Activated CD8-positive, alpha-beta memory T cell treated with anti-CD3 and anti-CD28 coated beads, Interleukin-2, amount 10 ng/mL, durations not matched to agents 7 days and 5 days (primary cell): ENCODE measurements at regions not wholly inside any gene's neighbourhood (a gene's known extent, or its start where the extent isn't known, plus 50 kb on each side); places are given as distances from the start of the nearest gene placed in this dataset.

ENCODE experiments used
- ATAC-seq: fragments of 150-1000 bp; cut with Tn5 transposase; one replicate; pipeline ENCODE4 v1.10.0; 2021; ENCODE audit warnings: moderate library complexity
- CTCF ChIA-PET: fragments of 350-600 bp; sonication (Branson Sonifier 250); formaldehyde crosslinking; loops from one replicate; lab custom pipeline; 2021; ENCODE audit warnings: antibody characterized with exemption; lab: Charles Lee
- DNase-seq: peaks from one replicate; pipeline ENCODE4 v3.0.0-alpha.2; 2020
- H3K27ac Mint-ChIP-seq: one replicate; pipeline ENCODE4 v1.8.0; 2021; ENCODE audit warnings: mild to moderate bottlenecking, mixed read lengths
- H3K27me3 Mint-ChIP-seq: one replicate; pipeline ENCODE4 v1.8.0; 2021; ENCODE audit warnings: mixed read lengths
- H3K36me3 Mint-ChIP-seq: one replicate; pipeline ENCODE4 v1.8.0; 2021; ENCODE audit warnings: mild to moderate bottlenecking, mixed read lengths
- H3K4me1 Mint-ChIP-seq: one replicate; pipeline ENCODE4 v1.8.0; 2021; ENCODE audit warnings: mixed read lengths
- H3K4me3 Mint-ChIP-seq: one replicate; pipeline ENCODE4 v1.8.0; 2021; ENCODE audit warnings: mild to moderate bottlenecking, moderate library complexity, mixed read lengths
- H3K9me3 Mint-ChIP-seq: one replicate; pipeline ENCODE4 v1.8.0; 2022; ENCODE audit warnings: low read depth, mixed read lengths

DNA sequence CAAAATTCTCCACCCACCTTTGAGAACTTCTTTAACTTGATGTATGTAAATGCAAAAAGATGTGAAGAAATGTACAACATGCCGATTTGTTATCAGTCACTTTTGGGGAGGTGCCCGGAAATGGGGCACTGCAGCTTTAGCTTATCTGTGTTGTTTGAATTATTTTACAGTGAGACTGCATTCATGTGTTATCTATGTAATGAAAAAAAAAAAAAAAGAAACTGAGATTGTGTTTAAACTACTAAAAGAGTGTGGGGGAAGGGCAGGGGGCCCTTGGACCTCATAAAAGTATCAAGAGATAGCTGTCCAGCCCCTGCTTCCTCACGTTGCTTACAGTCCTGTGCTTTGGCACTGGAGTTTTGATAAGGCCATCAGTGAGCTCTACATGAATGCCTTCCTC lies 259.4 kb downstream of the STK31 start:
- H3K4me1 Mint-ChIP-seq, result no peaks in the 10 kb centered on the region
- ATAC-seq (no peak), DNase-seq (no peak)
- peaks cover 4% of the 10 kb centered on the region for H3K9me3 Mint-ChIP-seq
- H3K27me3 Mint-ChIP-seq, result no peaks in the 10 kb centered on the region
- CTCF ChIA-PET, result no interaction called here
- no peaks in the 10 kb centered on the region for H3K36me3 Mint-ChIP-seq
- no peak overlapping the region for H3K4me3 Mint-ChIP-seq
- no peak overlapping the region for H3K27ac Mint-ChIP-seq

DNA sequence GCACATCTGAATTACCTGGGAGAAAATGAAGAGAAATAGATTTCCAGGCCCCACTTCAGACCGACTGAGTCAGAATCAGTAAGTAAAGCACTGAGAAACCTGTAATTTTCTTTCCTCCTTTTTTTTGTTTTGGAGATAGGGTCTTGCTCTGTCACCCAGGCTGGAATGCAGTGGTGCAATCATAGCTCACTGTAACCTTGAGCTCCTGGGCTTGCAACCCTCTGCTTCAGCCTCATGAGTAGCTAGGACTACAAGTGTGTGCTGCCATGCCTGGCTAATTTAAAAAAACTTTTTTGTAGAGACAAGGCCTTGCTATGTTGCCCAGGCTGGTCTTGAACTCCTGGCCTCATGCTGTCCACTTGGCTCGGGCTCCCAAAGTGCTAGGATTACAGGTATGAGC lies 260.2 kb downstream of the STK31 start:
- DNase-seq (no peak), ATAC-seq (no peak)
- Mint-ChIP-seq H3K4me1 (no peaks in the 10 kb centered on the region), H3K36me3 (no peaks in the 10 kb centered on the region), H3K4me3 (no peak overlapping the region), H3K27me3 (no peaks in the 10 kb centered on the region), H3K27ac (no peak overlapping the region), H3K9me3 (peaks cover 4% of the 10 kb centered on the region)
- CTCF ChIA-PET, result no interaction called here

DNA sequence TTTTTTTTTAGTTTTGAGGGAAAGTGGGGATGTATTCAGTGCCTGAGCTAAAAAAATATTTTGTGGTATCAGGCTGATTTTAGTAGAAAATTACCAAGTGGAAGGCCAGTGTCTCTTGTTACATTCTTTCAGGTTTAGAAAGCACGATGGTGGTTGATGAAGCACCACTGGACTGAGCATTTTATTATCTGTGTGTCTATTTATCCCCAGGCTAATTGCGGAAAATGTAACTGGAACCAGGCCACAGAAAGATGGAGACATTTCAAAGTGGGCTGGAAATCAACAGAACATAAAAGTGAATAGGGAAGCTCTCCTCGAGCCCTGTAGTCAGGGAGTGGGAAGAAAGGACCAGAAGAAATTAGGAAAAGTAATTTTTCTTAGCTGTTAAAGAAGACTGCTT lies 261.0 kb downstream of the STK31 start:
- Mint-ChIP-seq H3K9me3 (peaks cover 4% of the 10 kb centered on the region), H3K4me3 (no peak overlapping the region), H3K36me3 (no peaks in the 10 kb centered on the region), H3K4me1 (no peaks in the 10 kb centered on the region), H3K27me3 (no peaks in the 10 kb centered on the region), H3K27ac (no peak overlapping the region)
- ATAC-seq (no peak), DNase-seq (no peak)
- CTCF ChIA-PET, result no interaction called here

DNA sequence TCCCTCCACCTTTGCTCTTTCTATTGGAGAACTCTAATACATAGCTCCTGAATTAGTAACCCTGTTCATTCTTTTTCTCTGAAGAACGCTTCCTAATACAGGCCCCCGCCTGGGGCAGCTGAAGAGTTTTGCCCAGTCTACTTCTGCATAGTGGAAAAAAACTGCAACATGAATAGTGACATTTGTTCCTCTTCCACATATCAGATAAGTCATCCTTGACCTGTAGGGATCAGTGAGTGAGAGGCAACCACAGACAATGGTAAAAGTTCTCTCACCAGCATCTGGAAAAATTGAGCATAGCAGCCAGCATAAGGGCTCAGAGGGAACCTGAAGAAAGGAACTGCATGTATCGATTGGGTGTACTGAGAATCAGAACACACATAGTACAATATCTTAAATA lies 262.0 kb downstream of the STK31 start:
- Mint-ChIP-seq H3K4me1 (no peaks in the 10 kb centered on the region), H3K27me3 (no peaks in the 10 kb centered on the region), H3K36me3 (no peaks in the 10 kb centered on the region), H3K9me3 (peaks cover 4% of the 10 kb centered on the region), H3K4me3 (no peak overlapping the region), H3K27ac (no peak overlapping the region)
- CTCF ChIA-PET, result no interaction called here
- ATAC-seq, result no peak
- no peak for DNase-seq

DNA sequence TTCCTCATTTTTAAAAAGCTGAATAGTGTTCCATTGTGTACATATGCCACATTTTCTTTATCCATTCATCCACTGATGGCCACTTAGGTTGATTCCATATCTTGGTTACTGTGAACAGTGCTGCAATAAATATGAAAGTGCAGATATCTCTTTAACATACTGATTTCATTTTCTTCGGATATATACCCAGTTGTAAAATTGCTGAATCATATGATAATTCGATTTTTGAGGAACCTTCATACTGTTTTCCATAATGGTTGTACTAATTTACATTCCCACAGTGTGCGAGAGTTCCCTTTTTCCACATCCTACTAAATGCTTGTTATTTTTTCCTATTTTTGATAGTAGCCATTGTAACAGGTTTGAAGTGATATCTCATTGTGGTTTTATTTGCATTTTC lies 263.2 kb downstream of the STK31 start:
- Mint-ChIP-seq H3K4me3 (no peak overlapping the region), H3K27me3 (no peaks in the 10 kb centered on the region), H3K9me3 (peaks cover 4% of the 10 kb centered on the region), H3K36me3 (no peaks in the 10 kb centered on the region), H3K27ac (no peak overlapping the region), H3K4me1 (no peaks in the 10 kb centered on the region)
- CTCF ChIA-PET, result no interaction called here
- no peak for DNase-seq
- ATAC-seq, result no peak

DNA sequence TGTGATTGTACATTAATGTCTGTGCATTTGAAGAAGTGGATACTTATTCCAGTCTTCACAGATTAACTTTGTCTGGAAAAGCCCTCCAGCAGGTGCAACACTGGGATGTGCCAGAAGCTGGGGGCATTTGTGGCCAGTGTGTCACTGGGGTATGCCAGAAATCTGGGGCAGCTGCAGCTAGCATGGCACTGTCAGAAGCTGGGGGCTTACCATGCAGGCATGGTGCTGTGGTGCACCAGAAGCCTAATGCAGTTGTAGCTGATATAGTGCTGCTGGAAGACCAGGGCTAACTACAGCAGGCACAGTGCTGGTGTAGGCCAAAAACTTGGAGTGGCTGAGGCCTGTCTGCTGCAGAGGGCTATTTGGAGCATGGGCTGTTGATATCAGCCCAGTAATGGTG lies 270.1 kb downstream of the STK31 start:
- DNase-seq (no peak), ATAC-seq (no peak)
- H3K4me3 Mint-ChIP-seq, result no peak overlapping the region
- no peaks in the 10 kb centered on the region for H3K4me1 Mint-ChIP-seq
- CTCF ChIA-PET, result interaction anchor here (1.2 kb wide), 1 partner anchor 56 kb away, joined by 3 read pairs; no protein-coding TSS in a partner anchor
- H3K9me3 Mint-ChIP-seq, result peaks cover 7% of the 10 kb centered on the region
- H3K27me3 Mint-ChIP-seq, result no peaks in the 10 kb centered on the region
- no peak overlapping the region for H3K27ac Mint-ChIP-seq
- no peaks in the 10 kb centered on the region for H3K36me3 Mint-ChIP-seq

DNA sequence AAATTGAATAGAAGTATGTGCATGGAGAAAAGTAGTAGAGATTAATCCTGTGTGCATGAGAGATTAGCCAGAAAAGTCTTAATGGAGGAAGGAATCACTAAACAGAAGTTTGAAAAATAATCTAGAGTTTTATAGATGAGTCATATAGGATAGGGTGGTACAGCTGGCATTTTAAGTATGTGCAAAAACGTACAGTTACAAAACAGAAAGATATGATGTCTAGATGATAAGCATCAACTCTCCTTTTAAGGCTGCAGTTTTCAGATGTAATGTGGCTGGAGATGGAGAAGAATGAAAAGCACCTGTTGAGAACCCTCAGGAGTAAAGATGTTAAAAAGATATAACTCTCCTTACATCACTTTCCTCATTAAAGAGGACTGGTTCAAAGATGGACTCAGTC lies 271.3 kb downstream of the STK31 start:
- no peak for ATAC-seq
- no peak overlapping the region for H3K27ac Mint-ChIP-seq
- H3K27me3 Mint-ChIP-seq, result no peaks in the 10 kb centered on the region
- H3K4me1 Mint-ChIP-seq, result no peaks in the 10 kb centered on the region
- no peak for DNase-seq
- H3K4me3 Mint-ChIP-seq, result no peak overlapping the region
- no peaks in the 10 kb centered on the region for H3K36me3 Mint-ChIP-seq
- peaks cover 7% of the 10 kb centered on the region for H3K9me3 Mint-ChIP-seq
- CTCF ChIA-PET, result no interaction called here

DNA sequence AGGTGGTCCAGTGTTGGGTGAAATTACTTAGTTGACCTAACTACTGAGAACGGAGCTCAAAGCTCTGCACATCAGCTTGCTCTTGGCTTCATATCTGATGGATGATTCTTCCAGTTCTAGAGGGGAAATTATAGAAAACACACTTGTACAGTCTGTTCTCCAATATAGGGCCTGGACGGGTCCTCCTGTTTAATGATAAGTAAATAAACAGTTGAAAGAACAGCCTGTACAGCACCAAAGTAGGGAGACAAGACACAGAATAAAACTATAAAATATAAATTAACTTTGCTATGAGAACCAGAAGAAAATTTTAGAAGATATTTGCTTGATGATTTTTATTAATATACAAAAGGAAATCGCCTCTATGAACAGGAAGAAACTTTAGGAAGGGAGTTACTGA lies 271.7 kb downstream of the STK31 start:
- peaks cover 7% of the 10 kb centered on the region for H3K9me3 Mint-ChIP-seq

DNA sequence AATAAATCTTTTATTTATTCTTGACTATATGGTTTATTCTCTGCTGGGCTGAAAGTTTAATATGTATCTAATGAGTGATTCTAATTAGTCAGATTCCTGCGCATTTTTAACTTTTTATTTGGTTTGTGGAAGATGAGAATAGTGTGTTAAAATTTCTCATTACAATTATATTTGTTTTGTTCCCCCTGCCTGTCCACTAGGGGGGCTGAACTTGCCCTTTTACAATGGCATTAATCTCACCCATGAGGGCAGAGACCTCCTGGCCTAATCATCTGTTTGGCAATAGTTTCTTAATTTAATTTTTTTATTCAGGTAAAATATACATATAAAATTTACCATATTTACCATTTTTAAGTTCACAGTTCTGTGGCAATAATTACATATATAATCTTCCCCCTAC lies 278.5 kb upstream of the NPY start:
- Mint-ChIP-seq H3K9me3 (no peaks in the 10 kb centered on the region), H3K4me1 (no peaks in the 10 kb centered on the region), H3K27ac (no peak overlapping the region), H3K27me3 (no peaks in the 10 kb centered on the region), H3K36me3 (no peaks in the 10 kb centered on the region), H3K4me3 (no peak overlapping the region)
- CTCF ChIA-PET, result no interaction called here
- no peak for DNase-seq
- ATAC-seq, result no peak

More for the DNA sequence above, 271.7 kb downstream of the STK31 start:
- CTCF ChIA-PET, result no interaction called here
- ATAC-seq, result no peak
- H3K36me3 Mint-ChIP-seq, result no peaks in the 10 kb centered on the region
- H3K27me3 Mint-ChIP-seq, result no peaks in the 10 kb centered on the region
- no peak overlapping the region for H3K27ac Mint-ChIP-seq
- H3K4me1 Mint-ChIP-seq, result no peaks in the 10 kb centered on the region
- H3K4me3 Mint-ChIP-seq, result no peak overlapping the region
- no peak for DNase-seq

DNA sequence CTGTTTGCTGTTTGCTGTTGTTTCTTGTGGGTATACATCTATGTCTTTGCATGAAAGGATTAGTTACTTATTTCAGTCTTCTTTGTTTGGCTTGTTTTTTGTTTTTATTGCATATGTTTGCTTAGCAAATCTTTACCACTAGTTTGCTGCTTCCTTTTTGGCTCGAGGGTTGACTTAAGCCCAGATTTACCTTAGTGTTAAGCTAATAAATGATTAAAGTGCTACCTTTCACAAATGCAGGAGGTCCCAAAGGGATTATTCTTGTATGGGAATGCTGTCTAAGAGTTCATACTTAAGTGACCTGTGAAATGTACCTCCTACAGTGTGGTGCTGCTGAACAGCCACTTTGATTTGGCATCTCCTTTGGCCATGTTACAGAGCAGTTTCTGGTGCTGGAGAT lies 273.5 kb upstream of the NPY start:
- Mint-ChIP-seq H3K27me3 (no peaks in the 10 kb centered on the region), H3K36me3 (no peaks in the 10 kb centered on the region), H3K27ac (no peak overlapping the region), H3K9me3 (peaks cover 3% of the 10 kb centered on the region), H3K4me1 (no peaks in the 10 kb centered on the region), H3K4me3 (no peak overlapping the region)
- DNase-seq, result no peak
- CTCF ChIA-PET, result no interaction called here
- no peak for ATAC-seq

DNA sequence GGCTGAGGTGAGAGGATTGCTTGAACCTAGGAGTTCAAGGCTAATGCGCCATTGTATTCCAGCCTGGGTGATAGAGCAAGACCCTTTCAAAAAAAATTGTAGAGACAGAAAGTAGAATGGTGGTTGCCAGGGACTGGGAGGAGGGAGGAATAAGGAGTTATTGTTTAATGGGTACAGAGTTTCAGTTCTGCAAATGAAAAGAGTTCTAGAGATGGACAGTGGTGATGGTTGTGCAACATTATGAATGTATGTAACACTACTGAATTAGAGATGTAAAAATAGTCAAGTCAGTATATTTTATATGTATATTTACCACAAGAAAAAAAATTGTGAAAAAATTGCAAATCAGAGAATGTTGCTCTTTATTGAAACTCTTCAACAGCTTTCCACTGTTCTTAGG lies 266.5 kb upstream of the NPY start:
- CTCF ChIA-PET, result no interaction called here
- Mint-ChIP-seq H3K9me3 (peaks cover 3% of the 10 kb centered on the region), H3K27ac (no peak overlapping the region), H3K27me3 (no peaks in the 10 kb centered on the region), H3K36me3 (no peaks in the 10 kb centered on the region), H3K4me1 (no peaks in the 10 kb centered on the region), H3K4me3 (no peak overlapping the region)
- ATAC-seq (no peak), DNase-seq (no peak)

DNA sequence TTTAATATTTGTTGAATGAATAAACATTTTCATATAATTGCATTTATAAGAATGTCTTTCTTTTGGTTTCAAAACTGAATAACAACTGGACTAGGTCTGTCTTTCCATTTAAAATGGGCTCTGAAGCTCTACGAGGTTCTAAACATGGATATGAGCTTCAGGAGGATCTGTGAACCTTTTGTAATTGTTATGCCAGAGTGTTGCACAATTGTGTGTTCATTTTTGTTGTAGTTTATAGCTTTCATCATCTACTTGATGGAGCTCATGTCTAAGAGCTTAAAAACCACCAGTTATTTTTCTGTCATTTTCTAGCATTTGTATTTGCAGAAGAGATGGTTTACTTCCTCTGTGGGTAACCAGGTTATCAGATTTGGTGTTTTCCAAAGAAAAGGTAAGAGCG lies 265.7 kb upstream of the NPY start:
- CTCF ChIA-PET, result no interaction called here

DNA sequence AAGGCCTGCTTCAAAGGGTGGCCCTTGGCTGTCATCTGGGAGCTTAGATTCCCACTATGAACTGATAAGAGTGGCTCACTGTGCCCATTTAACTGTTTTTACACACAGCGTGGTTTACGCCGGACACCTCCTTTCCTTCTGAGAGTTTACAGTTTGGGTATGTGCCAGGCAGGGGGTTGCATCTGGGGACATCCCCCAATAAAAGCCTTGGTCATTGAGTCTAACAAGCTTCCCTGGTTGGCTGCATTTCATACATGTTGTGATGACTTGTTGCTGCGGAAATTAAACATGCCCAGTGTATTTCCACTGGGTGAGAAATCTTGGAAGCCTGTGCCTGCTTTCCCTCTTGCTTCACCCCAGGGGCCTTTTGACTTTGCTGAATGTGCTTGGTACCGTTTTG lies 264.1 kb upstream of the NPY start:
- Mint-ChIP-seq H3K4me1 (no peaks in the 10 kb centered on the region), H3K4me3 (no peak overlapping the region), H3K27ac (no peak overlapping the region), H3K36me3 (no peaks in the 10 kb centered on the region), H3K9me3 (no peaks in the 10 kb centered on the region), H3K27me3 (no peaks in the 10 kb centered on the region)
- no peak for ATAC-seq
- DNase-seq, result no peak
- CTCF ChIA-PET, result no interaction called here

More for the DNA sequence above, 265.7 kb upstream of the NPY start:
- DNase-seq (no peak), ATAC-seq (no peak)
- Mint-ChIP-seq H3K27ac (no peak overlapping the region), H3K4me1 (no peaks in the 10 kb centered on the region), H3K36me3 (no peaks in the 10 kb centered on the region), H3K4me3 (no peak overlapping the region), H3K27me3 (no peaks in the 10 kb centered on the region), H3K9me3 (no peaks in the 10 kb centered on the region)

DNA sequence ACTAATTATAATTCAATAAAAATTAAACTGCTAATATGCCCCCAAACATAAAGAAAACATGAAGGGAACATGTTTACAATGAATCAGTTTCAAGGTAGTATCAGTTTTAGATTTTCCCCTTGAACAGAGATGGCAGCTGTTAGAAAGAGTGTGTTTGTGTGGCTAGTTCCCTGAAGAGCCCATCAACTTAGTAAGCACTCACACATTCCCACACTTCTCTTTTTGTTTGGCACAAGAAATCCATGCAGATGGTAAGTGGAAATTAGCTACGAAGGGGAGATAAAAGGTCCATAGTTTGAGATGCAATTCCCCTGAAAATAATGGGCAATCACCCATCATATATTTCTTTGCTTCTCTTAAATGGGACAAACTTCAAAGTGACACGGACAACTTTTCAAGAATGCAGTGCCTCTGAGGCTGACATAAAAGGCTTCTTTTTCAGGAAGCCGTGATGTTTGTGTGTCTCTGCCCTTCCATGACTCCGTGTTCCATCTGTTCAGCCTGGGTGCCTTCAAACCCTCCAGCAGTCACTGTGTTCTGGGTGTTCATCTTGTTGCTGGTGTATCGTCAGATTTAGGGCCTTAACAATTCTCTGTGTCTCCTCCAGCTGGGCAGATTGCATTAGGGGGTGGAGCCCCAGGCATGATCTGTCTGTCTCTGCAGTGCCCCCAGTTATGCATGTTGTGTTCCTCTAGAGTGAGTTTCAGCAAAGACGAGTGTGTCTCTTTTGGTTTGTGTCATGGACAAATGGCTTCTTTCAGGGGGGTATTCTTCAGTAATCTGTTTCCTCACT lies 259.5 kb upstream of the NPY start:
- Mint-ChIP-seq H3K27ac (no peak overlapping the region), H3K36me3 (no peaks in the 10 kb centered on the region), H3K9me3 (no peaks in the 10 kb centered on the region), H3K27me3 (no peaks in the 10 kb centered on the region), H3K4me3 (no peak overlapping the region), H3K4me1 (no peaks in the 10 kb centered on the region)
- no peak for DNase-seq
- CTCF ChIA-PET, result no interaction called here
- ATAC-seq, result no peak

DNA sequence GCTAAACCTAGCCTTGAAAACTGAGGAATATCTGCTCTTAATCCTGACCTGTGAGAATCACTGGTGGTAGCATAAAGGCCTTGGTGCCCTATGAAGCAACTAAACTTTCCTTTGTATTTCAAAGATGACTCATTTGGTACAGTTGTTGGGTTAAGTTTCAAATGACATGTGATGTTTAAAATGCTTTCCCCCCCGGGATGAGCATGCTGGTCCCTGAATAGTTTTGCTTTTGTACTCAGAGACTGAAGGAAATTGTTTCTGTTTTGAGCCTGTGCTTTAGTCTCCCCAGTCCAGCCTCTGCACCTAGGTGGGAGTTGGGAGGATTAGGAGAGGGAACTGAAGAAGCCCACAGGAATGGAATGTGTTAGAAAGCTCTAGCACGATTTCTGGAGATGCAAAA lies 258.9 kb upstream of the NPY start:
- CTCF ChIA-PET, result no interaction called here
- DNase-seq, result no peak
- Mint-ChIP-seq H3K9me3 (no peaks in the 10 kb centered on the region), H3K4me3 (no peak overlapping the region), H3K36me3 (no peaks in the 10 kb centered on the region), H3K27ac (no peak overlapping the region), H3K27me3 (no peaks in the 10 kb centered on the region), H3K4me1 (no peaks in the 10 kb centered on the region)
- no peak for ATAC-seq
